HFFc6 (cell line): ENCODE measurements at regions not wholly inside any gene's neighbourhood (a gene's known extent, or its start where the extent isn't known, plus 50 kb on each side); places are given as distances from the start of the nearest gene placed in this dataset.

Experiments
- DNase-seq: peaks from one replicate; pipeline ENCODE4 v3.0.0-alpha.2; 2018
- H3K27ac Mint-ChIP-seq: 2 replicates; pipeline ENCODE4 v1.8.0; 2020; ENCODE audit warnings: mild to moderate bottlenecking, mixed read lengths
- H3K27me3 Mint-ChIP-seq: 2 replicates; pipeline ENCODE4 v1.8.0; 2021; ENCODE audit warnings: mild to moderate bottlenecking, moderate library complexity, mixed read lengths; ENCODE audit not compliant: insufficient read depth
- H3K36me3 Mint-ChIP-seq: 2 replicates; pipeline ENCODE4 v1.8.0; 2021; ENCODE audit warnings: low read depth, mixed read lengths
- H3K4me1 Mint-ChIP-seq: 2 replicates; pipeline ENCODE4 v1.8.0; 2020; ENCODE audit warnings: low read depth, mixed read lengths
- H3K4me3 Mint-ChIP-seq: 2 replicates; pipeline ENCODE4 v1.8.0; 2020; ENCODE audit warnings: mild to moderate bottlenecking, moderate library complexity, mixed read lengths
- H3K9me3 Mint-ChIP-seq: 2 replicates; pipeline ENCODE4 v1.8.0; 2020; ENCODE audit warnings: mild to moderate bottlenecking, mixed read lengths
- CTCF ChIP-seq: fragments of 200-600 bp; sonication (generic); IDR thresholded peaks from 2 replicates; pipeline ENCODE4 v1.5.0; 2021; ENCODE audit warnings: antibody characterized with exemption, mild to moderate bottlenecking

DNA sequence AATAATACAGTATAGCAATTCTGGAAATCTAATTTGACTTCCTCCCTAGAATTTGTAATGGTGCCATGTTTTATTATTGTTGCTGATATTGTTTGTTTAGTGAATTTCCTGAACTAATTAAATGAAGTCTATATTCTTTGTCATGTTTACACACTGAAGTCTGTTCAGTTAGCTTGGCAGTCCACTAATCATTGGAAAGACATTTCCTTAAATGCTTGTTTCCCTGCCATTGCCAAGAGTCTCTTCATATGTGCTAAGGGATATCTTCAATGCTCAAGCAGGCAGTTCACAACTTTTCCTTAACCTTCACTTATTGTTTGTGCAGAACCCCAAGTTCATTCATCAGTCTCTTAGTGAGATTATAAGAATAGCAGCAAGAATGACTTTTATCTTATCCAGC is 755.3 kb downstream of the INHBA start:
- Mint-ChIP-seq H3K27me3 (peaks cover 2% of the 10 kb centered on the region; the same call in 1 of the 2 replicates), H3K9me3 (peaks cover 20% of the 10 kb centered on the region), H3K36me3 (peaks cover 23% of the 10 kb centered on the region), H3K27ac (no peak overlapping the region), H3K4me3 (no peak overlapping the region), H3K4me1 (peaks cover 6% of the 10 kb centered on the region; the same call in 1 of the 2 replicates)
- no peak for DNase-seq
- no peak for TF ChIP-seq CTCF

DNA sequence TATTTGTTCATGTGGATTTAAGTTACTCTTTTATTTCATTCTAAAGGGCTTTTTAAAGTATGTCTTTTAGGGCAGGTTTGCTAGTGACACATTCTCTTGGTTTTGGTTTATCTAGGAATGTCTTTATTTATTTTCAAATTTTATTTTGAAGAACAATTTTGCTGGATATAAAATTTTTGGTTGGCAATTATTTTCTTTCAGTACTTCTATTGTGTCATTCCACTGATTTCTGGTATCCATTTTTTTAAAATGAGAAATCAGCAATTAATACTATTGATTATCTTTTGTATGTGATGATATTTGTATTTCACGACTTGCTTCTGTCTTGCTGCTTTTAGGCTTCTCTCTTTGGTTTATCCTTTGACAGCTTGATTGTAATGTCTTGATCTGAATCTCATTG is 756.3 kb downstream of the INHBA start:
- Mint-ChIP-seq H3K4me3 (no peak overlapping the region), H3K9me3 (peaks cover 20% of the 10 kb centered on the region), H3K27ac (no peak overlapping the region), H3K4me1 (peaks cover 6% of the 10 kb centered on the region; the same call in 1 of the 2 replicates), H3K27me3 (peaks cover 2% of the 10 kb centered on the region; the same call in 1 of the 2 replicates), H3K36me3 (peaks cover 23% of the 10 kb centered on the region)
- no peak for DNase-seq
- TF ChIP-seq CTCF, result no peak

DNA sequence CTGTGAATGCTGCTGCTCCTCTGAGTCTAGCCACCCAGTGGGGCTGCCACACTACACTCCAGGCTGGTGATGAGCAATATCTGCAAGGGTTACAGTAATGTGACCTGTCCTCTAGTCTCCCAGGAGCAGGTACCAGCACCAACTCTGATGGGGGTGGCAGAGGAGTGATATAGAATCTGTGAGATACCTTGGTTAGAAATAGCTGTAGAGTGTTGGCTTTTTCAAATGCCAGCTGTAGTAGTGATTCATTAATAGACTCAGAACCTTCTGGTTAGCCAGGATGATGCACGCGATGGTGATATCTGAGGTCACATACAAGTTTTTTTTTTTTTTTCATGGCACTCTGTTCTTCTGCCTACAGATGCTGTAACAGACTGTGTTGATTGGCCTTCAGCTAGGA is 757.1 kb downstream of the INHBA start:
- Mint-ChIP-seq H3K4me3 (no peak overlapping the region), H3K27me3 (peaks cover 2% of the 10 kb centered on the region; the same call in 1 of the 2 replicates), H3K9me3 (peaks cover 20% of the 10 kb centered on the region), H3K36me3 (peaks cover 23% of the 10 kb centered on the region), H3K27ac (no peak overlapping the region), H3K4me1 (peaks cover 6% of the 10 kb centered on the region; the same call in 1 of the 2 replicates)
- no peak for TF ChIP-seq CTCF
- DNase-seq, result no peak

DNA sequence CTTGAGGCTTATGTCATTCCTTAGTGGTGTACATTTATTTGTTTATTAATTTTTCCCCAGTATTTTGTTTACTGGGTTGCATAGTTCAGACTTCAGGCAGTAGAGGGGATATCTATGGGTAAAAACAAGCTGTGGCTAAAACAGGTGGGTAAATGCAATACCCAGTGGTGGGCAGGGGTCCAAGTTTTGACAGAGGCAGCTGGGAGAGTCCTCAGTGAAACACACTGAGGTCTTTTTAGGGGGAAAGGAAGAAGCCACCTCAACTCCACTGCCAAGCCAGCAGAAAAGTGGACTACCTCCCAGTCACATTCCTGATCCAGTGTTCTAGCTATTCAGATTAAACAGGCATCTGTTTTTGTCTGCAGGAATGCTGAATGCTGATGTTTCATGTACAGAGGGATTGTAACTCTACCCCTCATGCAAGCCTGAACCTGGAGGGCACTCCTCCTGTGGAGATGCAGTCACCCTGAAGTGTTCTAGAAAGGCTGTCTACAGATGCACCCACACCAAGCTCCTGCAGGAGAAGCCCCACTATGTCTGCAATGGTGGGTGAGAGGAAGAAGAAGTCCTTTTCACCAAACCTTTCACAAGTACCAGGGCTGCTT is 757.8 kb downstream of the INHBA start:
- H3K36me3 Mint-ChIP-seq, result peaks cover 23% of the 10 kb centered on the region
- no peak for TF ChIP-seq CTCF
- no peak overlapping the region for H3K4me3 Mint-ChIP-seq
- no peak overlapping the region for H3K27ac Mint-ChIP-seq
- no peak for DNase-seq
- H3K4me1 Mint-ChIP-seq, result peaks cover 6% of the 10 kb centered on the region; the same call in 1 of the 2 replicates
- H3K9me3 Mint-ChIP-seq, result peaks cover 20% of the 10 kb centered on the region
- no peaks in the 10 kb centered on the region; the same call in 1 of the 2 replicates for H3K27me3 Mint-ChIP-seq

DNA sequence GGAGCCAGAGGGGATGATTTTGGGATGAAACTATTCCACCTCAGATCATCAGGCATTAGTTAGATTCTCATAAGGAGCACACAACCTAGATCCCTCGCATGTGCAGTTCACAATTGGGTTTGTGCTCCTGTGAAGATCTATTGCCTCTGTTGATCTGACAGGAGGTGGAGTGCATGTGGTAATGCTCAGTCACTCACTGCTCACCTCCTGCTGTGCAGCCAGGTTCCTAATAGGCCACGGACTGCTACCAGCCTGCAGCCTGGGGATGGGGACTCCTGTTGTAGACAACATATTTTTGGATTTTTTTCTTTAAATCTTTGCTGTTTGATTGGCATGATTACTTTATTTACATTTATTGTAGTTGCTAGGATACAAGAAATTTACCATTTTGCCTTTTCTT is 765.0 kb downstream of the INHBA start:
- no peak for DNase-seq
- no peak for TF ChIP-seq CTCF
- peaks cover 1% of the 10 kb centered on the region; the same call in 1 of the 2 replicates for H3K27me3 Mint-ChIP-seq
- H3K4me3 Mint-ChIP-seq, result no peak overlapping the region
- H3K27ac Mint-ChIP-seq, result no peak overlapping the region
- no peaks in the 10 kb centered on the region for H3K9me3 Mint-ChIP-seq
- no peaks in the 10 kb centered on the region for H3K4me1 Mint-ChIP-seq
- H3K36me3 Mint-ChIP-seq, result no peaks in the 10 kb centered on the region
